GM21619 (cell line): ENCODE measurements at regions not wholly inside any gene's neighbourhood (a gene's known extent, or its start where the extent isn't known, plus 50 kb on each side); places are given as distances from the start of the nearest gene placed in this dataset.
A peak's percentile ranks its signal among the peaks of the same experiment; 100 is the strongest.
"Not testable (repeated sequence)": the region's sequence is repeated elsewhere in the genome, so short reads cannot be mapped to it uniquely, and the experiment has no call there.

Experiments
- ATAC-seq: cut with Tn5 transposase; IDR thresholded peaks from one replicate; pipeline ENCODE4 v1.9.1; 2021; ENCODE audit not compliant: unreplicated experiment

DNA sequence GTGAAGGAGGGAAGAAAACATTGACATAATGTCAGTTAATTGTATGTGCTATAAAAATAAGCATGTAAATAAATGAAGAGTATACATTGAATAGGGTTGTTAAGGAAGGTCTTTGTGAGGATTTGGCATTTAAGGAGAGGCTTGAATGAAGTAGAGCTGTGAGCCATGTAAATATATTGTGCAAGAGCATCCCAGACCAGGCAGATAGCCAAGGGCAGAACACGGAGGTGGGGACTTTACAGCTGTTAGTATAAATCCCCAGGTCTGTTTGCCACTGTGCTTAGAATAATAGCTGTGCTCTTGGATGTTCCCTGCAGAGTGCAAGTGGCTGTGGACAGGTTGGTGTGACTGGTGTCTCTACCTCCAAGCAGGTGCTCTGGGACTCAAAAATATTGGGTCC, 211.7 kb downstream of the LRRC70 start:
- ATAC-seq = no peak

DNA sequence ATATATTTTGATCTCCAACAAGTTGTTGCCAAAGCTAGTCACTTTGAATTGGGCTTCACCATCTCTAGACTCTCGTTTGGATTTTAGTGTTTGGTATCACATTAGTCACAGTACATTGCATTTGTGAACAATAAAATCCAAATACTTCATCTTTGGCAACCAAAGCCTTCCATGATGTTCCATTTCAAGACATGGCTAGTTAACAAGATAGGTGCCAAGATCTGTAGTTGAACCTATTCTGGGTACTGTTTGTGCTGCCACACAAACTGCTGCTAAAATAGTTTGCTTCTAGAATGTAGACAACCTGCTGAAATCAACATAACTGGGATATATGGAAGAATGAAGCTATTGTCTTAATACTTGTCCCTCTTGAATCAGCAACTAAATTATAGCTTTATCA, 207.5 kb downstream of the LRRC70 start:
- no peak for ATAC-seq

DNA sequence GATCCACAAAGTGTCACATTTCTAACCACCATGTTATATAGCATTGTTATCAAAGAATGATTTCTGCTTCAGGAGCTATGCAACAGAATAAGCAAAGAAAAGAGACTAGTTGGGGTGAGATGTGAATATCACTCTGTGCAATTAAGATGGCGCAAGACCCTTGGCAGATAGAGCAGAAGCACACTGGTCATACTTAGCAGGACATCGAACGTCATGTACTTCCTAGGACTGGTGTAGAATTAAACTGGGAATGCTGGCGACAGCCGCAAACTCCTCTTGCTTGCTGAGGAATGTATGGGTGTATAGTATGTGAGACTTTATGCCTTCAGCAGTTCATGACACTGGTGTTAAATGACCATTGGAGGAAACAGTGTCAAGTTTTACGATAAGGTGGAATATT, 207.0 kb downstream of the LRRC70 start:
- ATAC-seq = no peak

DNA sequence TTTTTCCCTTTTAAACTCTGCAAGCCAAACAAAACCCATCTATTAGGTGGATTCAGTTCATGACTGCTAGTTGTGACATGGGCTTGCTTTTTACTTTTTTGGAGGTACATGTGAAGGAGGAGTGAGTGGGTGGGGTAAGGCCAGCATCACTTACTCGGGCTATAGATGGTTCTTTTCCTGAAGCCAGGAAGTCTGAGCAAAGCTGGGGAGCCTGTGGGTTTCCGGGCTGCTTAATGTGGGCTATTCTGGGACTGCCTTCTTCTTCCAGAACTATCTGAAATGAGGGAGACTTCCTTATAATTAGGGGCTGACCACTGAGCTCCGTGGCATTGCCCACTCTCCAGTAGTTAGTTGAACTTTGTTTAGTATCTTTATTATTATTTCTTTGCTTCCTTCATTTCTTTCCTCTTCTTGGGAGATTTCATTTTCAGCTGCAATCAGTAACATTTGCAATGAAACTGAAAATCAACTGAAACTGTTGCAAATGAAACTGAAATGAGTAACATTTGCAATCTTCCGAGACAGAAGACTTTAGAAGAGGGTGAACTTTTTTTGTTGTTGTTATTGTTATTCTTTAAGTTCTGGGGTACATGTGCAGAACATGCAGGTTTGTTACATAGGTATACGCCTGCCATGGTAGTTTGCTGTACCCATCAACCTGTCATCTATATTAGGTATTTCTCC, 204.9 kb downstream of the LRRC70 start:
- ATAC-seq = peak; percentile 58

DNA sequence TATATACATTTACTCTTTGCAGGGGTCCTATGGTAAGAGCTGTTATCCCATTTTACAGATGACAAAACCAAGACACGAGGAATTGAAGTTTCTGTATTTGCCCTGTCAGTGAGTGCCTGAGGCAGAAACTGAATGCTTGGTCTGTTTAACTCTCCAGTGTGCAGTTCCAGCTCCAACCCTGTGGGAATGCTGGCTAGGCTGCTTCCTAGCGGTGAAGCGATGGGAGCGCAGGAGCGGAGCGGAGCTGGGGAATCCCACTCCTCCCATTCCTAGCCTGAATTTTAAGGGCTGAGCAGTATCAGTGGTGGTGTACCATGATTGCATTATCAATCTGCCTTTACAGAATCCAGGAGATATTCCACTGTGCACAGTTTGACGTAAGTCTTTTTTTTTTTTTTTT, 202.3 kb downstream of the LRRC70 start:
- no peak for ATAC-seq

DNA sequence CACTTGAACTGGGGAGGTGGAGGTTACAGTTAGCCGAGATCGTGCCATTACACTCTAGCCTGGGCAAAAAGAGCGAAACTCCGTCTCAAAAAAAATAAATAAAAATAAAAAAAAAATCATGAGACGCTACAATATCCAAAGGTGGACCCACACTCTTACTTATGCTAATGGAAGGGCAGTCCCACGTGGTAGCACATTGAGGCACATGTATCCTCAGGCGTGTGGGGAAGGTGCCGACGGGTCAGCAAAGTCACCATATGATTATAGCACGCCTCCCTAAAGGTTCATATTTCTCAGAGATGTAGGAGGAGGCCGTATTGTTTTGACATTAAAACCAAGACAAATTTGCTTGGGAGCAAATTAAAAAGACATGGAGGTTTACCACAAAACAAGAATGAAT, 201.6 kb downstream of the LRRC70 start:
- no peak for ATAC-seq

DNA sequence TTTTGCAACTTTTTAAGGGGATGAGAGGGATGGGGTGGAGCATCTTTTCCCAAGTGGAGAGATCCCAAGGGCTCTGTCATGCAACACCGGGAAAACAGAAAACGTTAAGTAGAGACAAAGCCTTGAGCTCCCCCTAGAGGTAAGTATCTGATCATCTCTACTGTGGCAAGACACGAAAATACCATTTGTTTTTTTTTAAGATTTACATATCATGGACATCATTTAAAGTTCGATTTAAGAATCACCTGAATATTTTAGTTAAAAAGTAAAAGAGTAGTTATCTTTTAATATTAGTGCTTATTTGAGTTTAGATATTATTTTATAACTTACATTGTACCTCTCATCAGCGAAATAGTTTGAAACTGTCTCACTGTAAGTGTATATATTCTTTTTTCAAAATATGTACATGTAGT, 200.4 kb downstream of the LRRC70 start:
- ATAC-seq = peak; percentile 60

DNA sequence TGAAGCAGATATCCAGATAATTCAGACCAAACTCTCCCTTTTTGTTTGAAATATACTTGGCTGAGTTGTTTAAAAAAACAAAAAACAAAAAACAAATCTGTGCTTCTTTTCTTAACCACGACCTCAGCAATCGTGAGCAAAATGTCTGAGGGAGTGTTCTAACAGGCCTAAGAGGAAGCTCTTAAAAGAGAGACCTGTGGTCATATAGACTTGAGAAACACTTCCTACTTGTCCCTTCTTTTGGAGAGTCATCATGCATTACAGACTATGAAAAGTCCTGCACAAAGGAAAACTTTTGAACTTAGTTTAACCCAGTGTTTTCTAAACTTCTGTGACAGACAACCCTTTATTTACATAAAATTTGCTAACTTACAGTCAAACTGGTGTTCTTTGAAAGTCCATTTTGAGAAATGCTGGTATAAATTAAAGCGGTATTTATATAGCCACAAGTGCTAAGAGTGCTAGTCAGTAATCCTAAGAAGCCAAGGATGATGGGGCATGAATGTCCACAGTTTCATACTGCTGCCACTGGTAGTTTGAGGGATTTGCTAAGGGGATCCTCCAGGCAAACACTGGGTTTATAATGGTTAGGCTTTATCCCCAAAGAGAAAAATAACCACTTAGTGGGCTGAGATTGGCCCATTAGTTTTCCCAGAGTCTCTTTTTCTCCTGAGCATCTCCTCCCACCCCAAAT, 199.8 kb downstream of the LRRC70 start:
- ATAC-seq = peak; percentile 24

DNA sequence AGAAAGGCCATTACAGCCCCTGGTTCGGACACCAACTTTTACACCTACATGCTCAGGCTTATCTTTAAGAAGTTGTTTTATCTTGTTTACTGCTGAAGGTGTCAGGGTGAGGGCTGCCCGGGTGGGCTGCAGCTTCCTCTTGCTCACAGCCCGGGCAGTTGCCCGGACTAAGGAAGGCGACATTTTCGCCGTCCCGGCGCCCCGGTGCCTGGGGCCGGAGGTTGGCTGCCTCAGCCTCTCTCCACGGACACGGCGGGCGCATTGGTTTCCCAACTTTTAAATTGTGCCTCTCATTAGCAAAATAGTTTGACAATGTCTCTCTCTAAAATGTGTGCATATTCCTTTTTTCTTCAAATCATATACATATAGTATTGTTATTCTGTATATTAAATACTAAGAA, 198.5 kb downstream of the LRRC70 start:
- not testable (repeated sequence) for ATAC-seq

DNA sequence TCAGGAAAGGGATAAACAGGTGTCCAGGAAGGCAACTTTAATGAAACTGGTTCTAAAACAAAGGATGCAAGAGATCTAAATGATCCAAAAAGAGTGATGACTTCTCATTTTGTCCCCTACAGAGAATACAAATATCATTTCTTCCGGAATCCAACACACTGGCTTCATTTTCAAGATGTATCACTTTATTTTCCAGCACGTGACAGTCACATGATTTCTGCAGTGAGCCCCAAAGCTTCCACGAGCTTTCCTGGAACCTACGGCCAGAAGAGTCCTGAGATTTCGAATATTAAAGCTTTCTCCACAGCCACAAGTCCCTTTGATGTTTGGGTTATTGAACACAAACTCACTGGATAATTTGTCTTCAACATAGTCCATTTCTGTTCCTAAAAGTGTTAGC, 198.0 kb downstream of the LRRC70 start:
- not testable (repeated sequence) for ATAC-seq

DNA sequence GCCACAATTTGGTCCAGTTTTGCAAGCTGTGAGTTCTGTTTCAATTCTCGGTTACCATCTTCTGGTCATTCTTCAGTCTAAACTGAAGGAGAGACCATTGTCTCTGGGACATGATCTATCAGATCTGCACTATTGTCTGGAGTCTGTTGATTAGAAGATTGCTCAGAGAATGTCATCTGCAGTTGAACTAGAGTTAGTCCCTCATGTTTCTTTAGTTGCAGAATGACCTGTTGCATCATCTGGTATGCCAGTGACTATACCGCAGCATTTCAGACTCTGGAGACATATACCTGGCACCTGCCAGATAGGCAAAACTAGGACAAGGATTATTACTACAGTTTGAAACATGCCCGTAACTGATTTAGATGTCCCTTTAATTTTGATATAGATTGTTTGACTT, 194.8 kb downstream of the LRRC70 start:
- ATAC-seq = no peak

DNA sequence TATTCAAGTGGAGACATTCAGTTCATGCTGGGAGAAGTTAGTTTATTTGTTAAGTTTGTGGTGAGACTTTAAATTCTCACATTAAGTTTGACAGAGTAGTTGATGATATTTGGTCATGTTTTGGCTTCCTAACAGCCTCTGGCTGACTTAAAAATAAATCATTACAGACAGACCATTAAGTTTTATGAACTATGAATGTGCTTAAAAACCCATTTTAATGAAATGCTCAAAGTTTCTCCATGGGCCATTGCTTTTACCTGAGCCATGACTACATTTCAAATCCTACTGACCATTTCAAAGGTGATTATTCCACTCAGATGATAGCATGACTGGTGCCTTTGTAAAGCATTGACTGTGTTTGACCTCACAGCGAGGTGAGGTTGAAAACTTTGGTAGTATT, 192.7 kb downstream of the LRRC70 start:
- no peak for ATAC-seq

DNA sequence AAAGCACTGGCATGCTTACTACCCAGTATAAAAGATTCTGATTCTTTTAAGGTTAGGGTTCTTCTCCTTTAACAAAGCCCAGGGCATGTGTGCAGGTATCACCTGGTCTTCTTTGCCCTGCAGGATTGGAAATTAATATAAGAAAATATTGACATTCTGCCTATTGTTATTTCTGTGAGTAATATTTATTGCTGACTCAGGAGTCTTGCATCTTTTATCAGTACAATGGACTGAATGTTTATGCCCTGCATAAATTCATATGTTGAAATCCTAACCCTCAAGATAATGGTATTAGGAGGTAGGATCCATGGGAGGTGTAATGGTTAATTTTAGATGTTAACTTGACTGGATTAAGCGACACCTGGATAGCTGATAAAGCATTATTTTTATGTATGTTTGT, 189.0 kb downstream of the LRRC70 start:
- ATAC-seq = no peak

DNA sequence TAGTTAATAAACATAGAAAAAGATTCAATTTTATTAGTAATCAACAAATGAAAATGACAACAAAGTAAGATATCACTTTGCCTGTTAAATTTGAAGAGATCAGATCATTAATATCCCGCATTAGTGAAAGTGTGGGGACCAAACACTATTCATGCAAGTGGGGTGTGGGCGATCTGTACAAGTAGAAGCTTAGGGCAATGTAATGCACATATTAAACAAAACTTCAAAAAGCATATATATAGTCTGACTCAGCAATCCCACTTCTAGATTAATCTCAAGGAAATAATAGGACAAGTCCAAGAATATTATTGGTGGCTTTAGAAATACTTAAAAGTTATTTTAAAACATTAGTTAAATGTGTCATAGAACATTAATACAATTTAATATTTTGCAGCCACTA, 188.5 kb downstream of the LRRC70 start:
- ATAC-seq = no peak

DNA sequence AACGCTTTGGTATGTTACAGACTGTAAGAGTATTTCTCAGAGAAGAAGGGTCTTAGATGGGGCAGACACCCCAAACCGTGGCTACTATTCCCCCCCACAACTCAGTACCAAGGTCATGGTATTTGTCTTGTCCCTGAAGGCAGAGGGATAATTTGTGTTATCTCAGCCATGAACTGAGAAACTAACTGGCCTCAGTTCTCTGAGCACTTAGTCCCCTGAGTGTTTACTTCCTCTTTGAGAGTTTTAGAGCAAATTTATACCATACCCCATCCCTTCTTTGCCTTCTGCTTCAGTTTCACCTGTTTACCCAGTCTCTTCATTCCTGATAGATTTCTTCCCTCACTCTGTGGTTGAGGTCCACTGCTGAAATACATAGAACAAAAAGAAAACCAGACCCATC, 183.9 kb downstream of the LRRC70 start:
- peak; percentile 81 for ATAC-seq

DNA sequence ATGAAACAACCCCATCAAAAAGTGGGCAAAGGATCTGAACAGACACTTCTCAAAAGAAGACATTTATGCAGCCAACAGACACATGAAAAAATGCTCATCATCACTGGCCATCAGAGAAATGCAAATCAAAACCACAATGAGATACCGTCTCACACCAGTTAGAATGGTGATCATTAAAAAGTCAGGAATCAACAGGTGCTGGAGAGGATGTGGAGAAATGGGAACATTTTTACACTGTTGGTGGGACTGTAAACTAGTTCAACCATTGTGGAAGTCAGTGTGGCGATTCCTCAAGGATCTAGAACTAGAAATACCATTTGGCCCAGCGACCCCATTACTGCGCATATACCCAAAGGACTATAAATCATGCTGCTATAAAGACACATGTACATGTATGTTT, 179.1 kb downstream of the LRRC70 start:
- ATAC-seq = not testable (repeated sequence)

DNA sequence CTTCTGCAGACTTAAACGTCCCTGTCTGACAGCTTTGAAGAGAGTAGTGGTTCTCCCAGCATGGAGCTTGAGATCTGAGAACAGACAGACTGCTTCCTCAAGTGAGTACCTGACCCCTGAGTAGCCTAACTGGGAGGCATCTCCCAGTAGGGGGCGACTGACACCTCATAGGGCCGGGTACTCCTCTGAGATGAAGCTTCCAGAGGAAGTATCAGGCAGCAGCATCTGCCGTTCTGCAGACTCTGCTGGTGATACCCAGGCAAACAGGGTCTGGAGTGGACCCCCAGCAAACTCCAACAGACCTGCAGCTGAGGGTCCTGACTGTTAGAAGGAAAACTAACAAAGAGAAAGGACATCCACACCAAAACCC, 174.4 kb downstream of the LRRC70 start:
- ATAC-seq = not testable (repeated sequence)

DNA sequence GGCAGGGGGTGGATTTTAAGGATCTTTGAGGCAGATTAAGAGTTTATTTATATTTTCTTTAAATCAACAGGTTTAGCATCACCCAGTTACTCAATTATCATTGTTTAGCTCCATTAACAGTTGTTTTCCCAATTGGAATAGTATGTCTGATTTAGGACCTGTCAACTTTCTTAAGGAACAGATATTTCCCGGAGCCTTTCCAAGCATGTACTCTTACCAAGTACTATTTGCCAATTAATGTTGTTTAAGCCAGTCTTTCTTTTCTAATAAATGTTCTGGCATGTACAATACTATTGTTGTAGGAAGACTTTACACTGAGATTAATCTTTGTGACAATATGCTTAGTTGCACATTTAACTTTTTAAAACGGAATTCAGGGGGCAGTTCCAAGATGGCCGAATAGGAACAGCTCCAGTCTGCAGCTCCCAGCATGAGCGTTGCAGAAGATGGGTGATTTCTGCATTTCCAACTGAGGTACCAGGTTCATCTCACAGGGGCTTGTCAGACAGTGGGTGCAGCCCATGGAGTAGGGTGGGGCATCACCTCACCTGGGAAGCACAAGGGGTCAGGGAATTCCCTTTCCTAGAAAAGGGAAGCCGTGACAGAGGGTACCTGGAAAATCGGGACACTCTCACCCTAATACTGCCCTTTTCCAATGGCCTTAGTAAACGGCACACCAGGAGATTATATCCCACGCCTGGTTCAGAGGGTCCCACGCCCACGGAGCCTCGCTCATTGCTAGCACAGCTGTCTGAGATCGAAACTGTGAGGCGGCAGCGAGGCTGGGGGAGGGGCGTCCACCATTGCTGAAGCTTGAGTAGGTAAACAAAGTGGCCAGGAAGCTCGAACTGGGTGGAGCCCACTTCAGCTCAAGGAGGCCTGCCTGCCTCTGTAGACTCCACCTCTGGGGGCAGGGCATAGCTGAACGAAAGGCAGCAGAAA, 173.7 kb downstream of the LRRC70 start:
- not testable (repeated sequence) for ATAC-seq

DNA sequence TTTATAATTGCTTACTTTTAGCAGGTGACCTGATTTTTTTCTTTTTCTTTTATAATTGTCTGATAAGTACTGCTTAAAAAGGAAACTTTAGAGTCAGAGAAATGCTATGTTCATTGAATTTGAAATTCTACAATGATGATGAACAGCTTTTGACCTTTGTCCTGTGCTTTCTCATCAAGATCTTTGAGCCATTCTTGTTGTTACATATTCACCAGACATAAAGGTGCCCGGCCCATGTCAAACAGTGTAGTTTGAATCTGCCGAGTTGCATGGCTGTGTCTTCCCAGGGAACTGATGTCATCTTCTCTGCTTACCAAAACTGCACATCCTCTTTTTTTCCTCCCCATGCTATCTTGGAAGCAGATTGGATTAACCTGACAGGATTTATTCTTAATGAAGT, 163.6 kb downstream of the LRRC70 start:
- ATAC-seq = no peak

DNA sequence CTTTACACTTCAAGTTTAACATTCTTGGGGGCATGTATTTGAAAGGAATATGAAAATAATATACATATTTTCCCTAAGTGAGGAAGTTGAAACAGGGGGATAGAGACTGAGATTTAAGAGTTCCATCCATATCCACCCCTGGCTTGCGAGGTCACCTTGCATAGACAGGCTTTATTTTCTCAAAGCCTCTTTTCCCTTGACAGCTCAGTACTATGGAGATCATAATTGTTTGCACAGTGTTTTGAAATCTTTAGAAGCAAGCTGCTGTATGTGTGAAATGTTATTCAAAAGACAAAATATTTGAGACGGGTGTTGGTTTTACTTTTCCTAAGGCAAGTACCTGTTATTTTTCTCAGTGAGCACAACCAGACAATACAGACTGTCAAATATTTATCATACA, 163.1 kb downstream of the LRRC70 start:
- no peak for ATAC-seq

DNA sequence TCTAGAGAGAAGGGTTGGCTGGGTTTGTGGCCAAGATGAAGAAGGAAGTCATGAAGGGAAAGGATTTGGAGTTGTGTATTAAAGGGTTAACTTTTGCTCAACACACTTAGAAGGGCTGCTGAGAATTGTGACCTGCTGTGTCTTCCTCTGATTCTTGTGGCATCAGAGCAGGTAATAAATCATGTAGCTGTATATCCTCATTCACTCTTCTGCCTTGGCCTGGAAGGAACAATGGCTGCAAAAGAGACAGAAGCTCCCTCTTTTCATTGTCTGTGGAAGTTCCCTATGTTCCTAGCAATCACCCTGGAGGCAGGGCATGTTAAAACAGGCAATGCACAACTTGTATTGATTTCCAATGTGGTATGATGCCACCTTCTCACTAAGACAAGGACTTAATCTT, 159.1 kb downstream of the LRRC70 start:
- ATAC-seq = no peak

DNA sequence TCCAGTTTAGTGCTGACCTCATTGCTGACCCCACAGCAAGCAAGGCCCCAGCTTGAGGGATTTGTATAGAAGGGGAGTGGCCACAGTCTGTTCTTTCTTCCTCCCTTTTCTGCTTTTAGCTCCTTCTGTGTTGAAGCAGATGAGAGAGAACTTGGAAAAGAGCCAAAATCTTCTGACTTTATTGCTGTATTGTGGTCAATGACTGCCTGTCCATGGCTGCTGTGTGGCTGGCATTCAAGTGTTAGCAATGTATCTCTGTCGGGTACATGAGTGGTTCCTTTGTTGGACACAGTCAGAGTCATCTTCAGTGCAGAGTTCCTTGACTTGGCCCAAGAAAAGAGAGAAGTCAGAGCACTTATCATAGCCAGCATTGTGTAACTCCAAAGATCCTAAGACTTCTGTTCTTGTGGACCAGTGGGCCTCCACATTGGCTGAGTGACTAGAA, 154.1 kb downstream of the LRRC70 start:
- ATAC-seq = no peak
